ENCODE measurements at regions not wholly inside any gene's neighbourhood (a gene's known extent, or its start where the extent isn't known, plus 50 kb on each side); places are given as distances from the start of the nearest gene placed in this dataset.
"Not testable (repeated sequence)": the region's sequence is repeated elsewhere in the genome, so short reads cannot be mapped to it uniquely, and the experiment has no call there.

GRCh38 chr19:20287070-20287469 is 120.1 kb downstream of the ZNF486 start:
- DNase-seq, result no peak

GRCh38 chr19:20285876-20286275 is 118.9 kb downstream of the ZNF486 start:
- DNase-seq, result not testable (repeated sequence)

- no peak for DNase-seq
These were observed 112.5 kb downstream of the ZNF486 start for GRCh38 chr19:20279516-20279915.

GRCh38 chr19:20278342-20278741 is 111.3 kb downstream of the ZNF486 start:
- DNase-seq, result no peak

GRCh38 chr19:20276732-20277082 is 109.7 kb downstream of the ZNF486 start:
- DNase-seq, result not testable (repeated sequence)

GRCh38 chr19:20276011-20276731 is 109.2 kb downstream of the ZNF486 start:
- no peak for DNase-seq

- no peak for DNase-seq
These were observed 107.0 kb downstream of the ZNF486 start for GRCh38 chr19:20273951-20274570.

GRCh38 chr19:20273376-20273775 is 106.4 kb downstream of the ZNF486 start:
- no peak for DNase-seq

GRCh38 chr19:20272627-20273010 is 105.6 kb downstream of the ZNF486 start:
- DNase-seq, result not testable (repeated sequence)

GRCh38 chr19:20271927-20272626 is 105.1 kb downstream of the ZNF486 start:
- DNase-seq, result not testable (repeated sequence)

GRCh38 chr19:20271215-20271926 is 104.4 kb downstream of the ZNF486 start:
- no peak for DNase-seq

- DNase-seq, result no peak
These were observed 102.4 kb downstream of the ZNF486 start for GRCh38 chr19:20269461-20269860.

GRCh38 chr19:20261513-20261912 is 94.5 kb downstream of the ZNF486 start:
- DNase-seq, result not testable (repeated sequence)

- not testable (repeated sequence) for DNase-seq
These were observed 93.7 kb downstream of the ZNF486 start for GRCh38 chr19:20260738-20261137.

- DNase-seq, result no peak
These were observed 92.6 kb downstream of the ZNF486 start for GRCh38 chr19:20259615-20260014.

GRCh38 chr19:20256606-20257005 is 89.6 kb downstream of the ZNF486 start:
- no peak for DNase-seq

GRCh38 chr19:20254121-20254520 is 87.1 kb downstream of the ZNF486 start:
- no peak for DNase-seq

GRCh38 chr19:20252613-20253012 is 85.6 kb downstream of the ZNF486 start:
- DNase-seq, result no peak

GRCh38 chr19:20250627-20251026 is 83.6 kb downstream of the ZNF486 start:
- DNase-seq, result no peak

- no peak for DNase-seq
These were observed 83.1 kb downstream of the ZNF486 start for GRCh38 chr19:20250121-20250520.
